Gastrocnemius medialis (tissue), 4 donors: ENCODE measurements at regions not wholly inside any gene's neighbourhood (a gene's known extent, or its start where the extent isn't known, plus 50 kb on each side); places are given as distances from the start of the nearest gene placed in this dataset.
"Not testable (repeated sequence)": the region's sequence is repeated elsewhere in the genome, so short reads cannot be mapped to it uniquely, and the experiment has no call there.

Source experiments
- ATAC-seq, 2 donors: fragments of 150-250 bp; one replicate each; pipeline ENCODE4 v1.9.1; 2016
- DNase-seq, 2 donors: peaks; one replicate each; pipeline ENCODE4 v3.0.0-alpha.2; 2019
- H3K27ac ChIP-seq, 4 donors: fragments of 200-600 bp; sonication (generic); 1 replicate in 1 of 4; 2 replicates in 3 of 4; pipeline ENCODE4 v1.5.1; 2016 to 2018; ENCODE audit warnings: mild to moderate bottlenecking in 2 of 4, moderate library complexity in 1 of 4
- H3K27me3 ChIP-seq, 3 donors: fragments of 200-600 bp; sonication (generic) in 2 of 3; 1 replicate in 1 of 3; 2 replicates in 2 of 3; pipeline versions ENCODE4 v1.5.1 to v1.6.0; 2016 to 2019; ENCODE audit warnings: mild to moderate bottlenecking in 1 of 3, moderate library complexity in 1 of 3
- H3K36me3 ChIP-seq, 2 donors: fragments of 200-600 bp; sonication (generic) in 1 of 2; one replicate each; pipeline ENCODE4 v1.5.1; 2017 to 2018
- H3K4me1 ChIP-seq, 2 donors: fragments of 200-600 bp; sonication (generic) in 1 of 2; one replicate each; pipeline ENCODE4 v1.5.1; 2016 to 2017; ENCODE audit warnings: mild to moderate bottlenecking in 2 of 2
- H3K4me3 ChIP-seq, 4 donors: fragments of 200-600 bp; sonication (generic) in 3 of 4; 1 replicate in 1 of 4; 2 replicates in 3 of 4; pipeline ENCODE4 v1.5.1; 2016 to 2019; ENCODE audit warnings: mild to moderate bottlenecking in 2 of 4
- H3K9me3 ChIP-seq, 3 donors: fragments of 200-600 bp; sonication (generic) in 2 of 3; 1 replicate in 1 of 3; 2 replicates in 2 of 3; pipeline ENCODE4 v1.5.1; 2016 to 2019
- CTCF ChIP-seq, 5 experiments: fragments of 450-650 bp in 3 of 5; fragments of 200-600 bp in 2 of 5; sonication (generic) in 2 of 5; IDR thresholded peaks in 4 of 5; conservative IDR thresholded peaks in 1 of 5; 1 replicate in 4 of 5; 2 replicates in 1 of 5; pipeline ENCODE4 v1.5.1; 2016 to 2019; ENCODE audit warnings: antibody characterized with exemption in 5 of 5, mild to moderate bottlenecking in 3 of 5, moderate library complexity in 3 of 5
- POLR2A ChIP-seq, 2 donors: fragments of 450-650 bp; IDR thresholded peaks; one replicate each; pipeline ENCODE4 v1.6.1; 2017; ENCODE audit warnings: antibody characterized with exemption in 2 of 2, mild to moderate bottlenecking in 2 of 2, moderate library complexity in 2 of 2
- in situ Hi-C, 4 donors: fragments of 200-750 bp; cut with MboI; loops; one replicate each; pipeline versions ENCODE4 v1.15.0 to v1.8.0; 2017; ENCODE audit warnings: low sequenced_read_pairs in 4 of 4
- intact Hi-C: fragments of 100-400 bp; cut with DNase I; formaldehyde crosslinking; loops from one replicate; pipeline ENCODE4 v1.15.1; 2023; ENCODE audit warnings: low total_unique reads

- H3K4me1 ChIP-seq, result no peaks in the 10 kb centered on the region
- in situ Hi-C loops, result no loop called here
- TF ChIP-seq CTCF (IDR thresholded peaks at IDR 0.05 in 4 of 5, conservative IDR thresholded peaks at IDR 0.05 in 1 of 5), result no peak
- TF ChIP-seq POLR2A (IDR thresholded peaks at IDR 0.05), result no peak
- DNase-seq, result no peak
- no peak overlapping the region for H3K27ac ChIP-seq
- no peak overlapping the region for H3K4me3 ChIP-seq
- H3K9me3 ChIP-seq, result no peaks in the 10 kb centered on the region
- no peak for ATAC-seq
- H3K36me3 ChIP-seq, result no peaks in the 10 kb centered on the region
- intact Hi-C loops, result no loop called here
- H3K27me3 ChIP-seq, result no peaks in the 10 kb centered on the region
Measured at GRCh38 chr14:78007160-78007559, 163.0 kb upstream of the NRXN3 start.

GRCh38 chr14:78010688-78011087 is 159.5 kb upstream of the NRXN3 start:
- ATAC-seq (no peak), DNase-seq (no peak)
- in situ Hi-C loops, result no loop called here
- no peak for TF ChIP-seq POLR2A (IDR thresholded peaks at IDR 0.05)
- H3K4me1 ChIP-seq, result no peaks in the 10 kb centered on the region
- no peaks in the 10 kb centered on the region for H3K9me3 ChIP-seq
- intact Hi-C loops, result no loop called here
- no peaks in the 10 kb centered on the region for H3K36me3 ChIP-seq
- no peak overlapping the region for H3K4me3 ChIP-seq
- H3K27ac ChIP-seq, result no peak overlapping the region
- H3K27me3 ChIP-seq, result no peaks in the 10 kb centered on the region

GRCh38 chr14:78013911-78014310 is 156.3 kb upstream of the NRXN3 start:
- H3K36me3 ChIP-seq, in situ Hi-C loops, H3K27ac ChIP-seq, H3K27me3 ChIP-seq, H3K9me3 ChIP-seq, intact Hi-C loops, H3K4me3 ChIP-seq, H3K4me1 ChIP-seq, DNase-seq, ATAC-seq: not testable (repeated sequence)

- H3K9me3 ChIP-seq, result no peaks in the 10 kb centered on the region
- no peak for DNase-seq
- H3K4me1 ChIP-seq, result no peaks in the 10 kb centered on the region
- H3K27me3 ChIP-seq, result no peaks in the 10 kb centered on the region
- in situ Hi-C loops, result no loop called here
- ATAC-seq, result no peak
- no peak overlapping the region for H3K27ac ChIP-seq
- H3K36me3 ChIP-seq, result no peaks in the 10 kb centered on the region
- TF ChIP-seq POLR2A (IDR thresholded peaks at IDR 0.05) (no peak), CTCF (IDR thresholded peaks at IDR 0.05 in 4 of 5, conservative IDR thresholded peaks at IDR 0.05 in 1 of 5) (no peak)
- no peak overlapping the region for H3K4me3 ChIP-seq
- intact Hi-C loops, result no loop called here
Measured at GRCh38 chr14:78016532-78016931, 153.6 kb upstream of the NRXN3 start.

GRCh38 chr14:78018283-78018682 is 151.9 kb upstream of the NRXN3 start:
- Histone ChIP-seq H3K4me1 (no peaks in the 10 kb centered on the region), H3K4me3 (no peak overlapping the region), H3K9me3 (no peaks in the 10 kb centered on the region), H3K36me3 (no peaks in the 10 kb centered on the region), H3K27ac (no peak overlapping the region), H3K27me3 (no peaks in the 10 kb centered on the region)
- intact Hi-C loops (no loop called here), in situ Hi-C loops (no loop called here)
- no peak for DNase-seq
- TF ChIP-seq CTCF (IDR thresholded peaks at IDR 0.05 in 4 of 5, conservative IDR thresholded peaks at IDR 0.05 in 1 of 5), result no peak
- no peak for TF ChIP-seq POLR2A (IDR thresholded peaks at IDR 0.05)
- no peak for ATAC-seq

GRCh38 chr14:78022059-78022458 is 148.1 kb upstream of the NRXN3 start:
- no peaks in the 10 kb centered on the region for H3K36me3 ChIP-seq
- ATAC-seq (peak in 1 of 2 donors; percentile 55), DNase-seq (peak in 1 of 2 donors; percentile 33)
- H3K4me3 ChIP-seq, result no peak overlapping the region
- no peaks in the 10 kb centered on the region for H3K27me3 ChIP-seq
- H3K4me1 ChIP-seq, result no peaks in the 10 kb centered on the region
- no peaks in the 10 kb centered on the region for H3K9me3 ChIP-seq
- TF ChIP-seq POLR2A (IDR thresholded peaks at IDR 0.05) (no peak), CTCF (IDR thresholded peaks at IDR 0.05 in 4 of 5, conservative IDR thresholded peaks at IDR 0.05 in 1 of 5) (peak in 3 of 5 experiments; percentile 12 to 36 (median 24))
- in situ Hi-C loops, result no loop called here
- intact Hi-C loops, result loop anchor here (5.0 kb wide), 1 partner anchor 545 kb away; no protein-coding TSS in a partner anchor
- no peak overlapping the region for H3K27ac ChIP-seq
